GM23248 (cell line): ENCODE measurements at regions not wholly inside any gene's neighbourhood (a gene's known extent, or its start where the extent isn't known, plus 50 kb on each side); places are given as distances from the start of the nearest gene placed in this dataset.

Source experiments
- EZH2 ChIP-seq: fragments of 200-600 bp; sonication (generic); IDR thresholded peaks from 2 replicates; pipeline ENCODE4 v1.6.1; 2018; ENCODE audit warnings: antibody characterized with exemption, mild to moderate bottlenecking; ENCODE audit not compliant: insufficient read depth, poor library complexity, severe bottlenecking
- EZH2phosphoT487 ChIP-seq: fragments of 200-600 bp; sonication (generic); IDR thresholded peaks from 2 replicates; pipeline ENCODE4 v1.6.1; 2018; ENCODE audit warnings: antibody characterized with exemption, moderate library complexity, mild to moderate bottlenecking, low read depth; ENCODE audit not compliant: insufficient read depth

- TF ChIP-seq EZH2 (no peak), EZH2phosphoT487 (no peak)
Observed at GRCh38 chr6:25154034-25154596, 125.1 kb upstream of the CARMIL1 start.
